Muscle of back (tissue), 3 donors: ENCODE measurements at regions not wholly inside any gene's neighbourhood (a gene's known extent, or its start where the extent isn't known, plus 50 kb on each side); places are given as distances from the start of the nearest gene placed in this dataset.
A peak's percentile ranks its signal among the peaks of the same experiment; 100 is the strongest.

ENCODE experiments used
- DNase-seq, 3 donors: peaks; one replicate each; pipeline versions ENCODE4 v3.0.0 to v3.0.0-alpha.2; 2013

GRCh38 chr1:201767339-201767738, 61.6 kb upstream of the IPO9 start:
- DNase-seq: no peak

DNA sequence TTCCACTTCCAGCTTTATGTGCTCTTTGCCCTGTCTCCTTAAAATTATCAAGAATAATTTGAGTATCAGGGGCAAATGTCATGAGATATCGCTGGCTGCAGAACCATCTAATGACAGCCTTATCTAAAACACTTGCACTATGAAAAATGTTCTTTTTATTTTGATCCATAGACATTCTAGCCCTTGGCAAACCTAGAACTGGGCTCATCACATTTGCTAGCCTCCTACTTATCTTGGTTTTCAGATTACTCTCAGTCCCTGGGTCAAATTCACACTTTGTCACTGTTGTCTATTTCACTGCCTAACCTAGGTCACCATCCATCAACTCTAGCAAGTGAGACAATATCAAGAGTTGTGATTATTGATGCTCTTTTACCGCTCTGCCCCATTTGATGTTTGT, 59.9 kb upstream of the IPO9 start:
- no peak for DNase-seq

- peak; percentile 37 to 63 (median 62) for DNase-seq
Observed at GRCh38 chr1:201769966-201770365, 59.0 kb upstream of the IPO9 start.

DNA sequence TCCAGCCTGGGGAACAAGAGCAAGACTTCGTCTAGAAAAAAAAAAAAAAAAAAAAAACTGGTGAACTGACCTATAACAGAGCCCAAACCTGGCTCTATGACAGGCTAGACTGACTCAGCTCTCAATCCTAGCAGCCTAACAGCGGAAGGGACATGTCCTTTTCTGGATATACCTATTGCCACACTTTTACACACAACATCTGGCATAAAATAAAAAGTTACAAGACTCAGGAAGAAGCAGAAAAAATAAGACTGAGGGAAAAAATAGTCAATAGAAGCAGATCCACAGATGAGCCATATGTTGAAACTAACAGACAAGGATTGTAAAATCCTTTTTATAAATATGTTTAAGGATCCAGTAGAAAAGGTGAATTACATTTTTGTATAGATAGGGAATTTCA, 57.5 kb upstream of the IPO9 start:
- DNase-seq: no peak

- DNase-seq: no peak
Observed at GRCh38 chr1:201772178-201772577, 56.8 kb upstream of the IPO9 start.

- DNase-seq: no peak
Observed at GRCh38 chr1:201773764-201774163, 55.2 kb upstream of the IPO9 start.

DNA sequence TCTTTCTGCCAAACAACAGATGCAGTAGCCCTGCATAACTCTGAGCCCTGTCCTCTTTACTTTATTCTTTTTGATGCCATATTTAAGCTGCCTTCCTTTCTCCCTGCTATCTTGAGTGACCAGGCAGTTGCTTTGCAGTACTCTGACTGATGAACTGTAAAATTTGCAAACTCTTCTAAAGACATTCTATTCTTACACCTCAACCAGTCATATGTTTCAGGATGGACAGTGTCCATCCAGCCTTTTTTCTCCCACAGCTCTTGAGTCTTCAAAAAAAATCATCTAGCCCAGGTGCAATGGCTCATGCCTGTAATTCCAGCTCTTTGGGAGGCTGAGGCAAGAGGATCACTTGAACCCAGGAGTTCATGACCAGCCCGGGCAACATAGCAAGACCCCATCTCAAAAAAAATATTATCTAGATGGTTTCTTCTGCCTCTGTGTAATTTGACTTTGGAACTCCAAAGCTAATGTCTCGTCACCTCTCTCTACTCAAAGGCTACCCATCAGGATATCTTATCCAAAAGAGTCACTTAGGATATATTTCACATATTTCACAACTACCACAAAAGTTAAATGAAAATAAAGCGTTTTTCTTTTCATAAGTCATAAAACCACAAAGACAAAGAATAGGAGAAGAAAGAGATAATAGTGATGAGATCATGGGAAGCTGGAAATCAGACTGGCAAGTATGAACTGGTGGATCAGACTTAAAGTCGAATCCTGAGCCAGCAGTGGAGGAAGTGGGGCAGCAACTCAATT, 54.6 kb upstream of the IPO9 start:
- DNase-seq: peak in 1 of 3 donors; percentile 71

- DNase-seq: no peak
Observed at GRCh38 chr1:201774983-201775344, 54.0 kb upstream of the IPO9 start.

- DNase-seq: no peak
Observed at GRCh38 chr1:201775380-201775779, 53.6 kb upstream of the IPO9 start.

GRCh38 chr1:201778279-201779065, 50.5 kb upstream of the IPO9 start:
- DNase-seq: peak in 1 of 3 donors; percentile 47
